H1 (cell line): ENCODE measurements at regions not wholly inside any gene's neighbourhood (a gene's known extent, or its start where the extent isn't known, plus 50 kb on each side); places are given as distances from the start of the nearest gene placed in this dataset.

Experiments
- CTCF ChIA-PET: fragments of 300-600 bp; sonication (Branson Sonifier 250); formaldehyde crosslinking; loops from one replicate; lab custom pipeline; 2021; ENCODE audit not compliant: partially characterized antibody; lab: Charles Lee
- POLR2A ChIA-PET: fragments of 300-600 bp; sonication (Branson Sonifier 250); formaldehyde crosslinking; loops from one replicate; lab custom pipeline; 2021; ENCODE audit warnings: inconsistent platforms; ENCODE audit not compliant: partially characterized antibody; lab: Charles Lee
- DNase-seq, 2 experiments: peaks; one replicate each; pipeline versions ENCODE4 v3.0.0 to v3.0.0-alpha.2; 2010 to 2022; ENCODE audit warnings: low spot score in 2 of 2, low read depth in 1 of 2, mixed read lengths in 1 of 2
- FAIRE-seq: peaks from 2 replicates; lab custom pipeline; 2011; peaks lifted over from hg19 to GRCh38; lab: Jason Lieb, UNC
- H2AFZ ChIP-seq: 2 replicates; pipeline ENCODE4 v1.8.1; 2012; ENCODE audit warnings: low read length, inconsistent platforms
- H2AK5ac ChIP-seq: 2 replicates; pipeline ENCODE4 v1.6.1; 2013; ENCODE audit warnings: low read depth, low read length
- H2BK120ac ChIP-seq: replicated peaks from 2 replicates; pipeline ENCODE3; 2013; ENCODE audit warnings: low read depth, low read length, inconsistent platforms
- H2BK12ac ChIP-seq: 2 replicates; pipeline ENCODE4 v1.6.1; 2013; ENCODE audit warnings: low read depth, low read length
- H2BK15ac ChIP-seq: 2 replicates; pipeline ENCODE4 v1.6.1; 2013; ENCODE audit warnings: low read length
- H2BK20ac ChIP-seq: 2 replicates; pipeline ENCODE4 v1.6.1; 2013; ENCODE audit warnings: low read length
- H2BK5ac ChIP-seq: 2 replicates; pipeline ENCODE4 v1.6.1; 2013; ENCODE audit warnings: low read depth, low read length
- H3K14ac ChIP-seq: 2 replicates; pipeline ENCODE4 v1.6.1; 2013; ENCODE audit warnings: inconsistent platforms; ENCODE audit not compliant: insufficient read length
- H3K18ac ChIP-seq: 2 replicates; pipeline ENCODE4 v1.6.1; 2013; ENCODE audit warnings: low read length; ENCODE audit errors: extremely low read depth
- H3K23ac ChIP-seq: 2 replicates; pipeline ENCODE4 v1.6.1; 2013; ENCODE audit warnings: inconsistent platforms; ENCODE audit not compliant: insufficient read length
- H3K23me2 ChIP-seq: 2 replicates; pipeline ENCODE4 v1.6.1; 2013; ENCODE audit warnings: low read depth, low read length
- H3K27ac ChIP-seq: 2 replicates; pipeline ENCODE4 v1.6.1; 2011; ENCODE audit warnings: low read depth, low read length, inconsistent platforms
- H3K27me3 ChIP-seq, 4 experiments: replicated peaks in 1 of 4; 1 replicate in 1 of 4; 2 replicates in 3 of 4; pipeline versions ENCODE4 v1.6.1 to v1.8.1; 2011 to 2013; ENCODE audit warnings: low read length in 3 of 4, mild to moderate bottlenecking in 3 of 4, inconsistent platforms in 2 of 4, mixed read lengths in 2 of 4, moderate library complexity in 1 of 4; ENCODE audit not compliant: control insufficient read depth in 3 of 4, insufficient read depth in 3 of 4; ENCODE audit errors: extremely low read depth in 1 of 4
- H3K36me3 ChIP-seq, 4 experiments: 2 replicates each; pipeline versions ENCODE4 v1.6.1 to v1.8.1; 2011 to 2013; ENCODE audit warnings: mild to moderate bottlenecking in 4 of 4, low read length in 3 of 4, moderate library complexity in 2 of 4, control low read depth in 1 of 4, inconsistent platforms in 1 of 4; ENCODE audit not compliant: insufficient read depth in 4 of 4, control insufficient read depth in 2 of 4
- H3K4ac ChIP-seq: replicated peaks from 2 replicates; pipeline ENCODE3; 2013; ENCODE audit warnings: low read length, low read depth, mixed read lengths, inconsistent platforms; ENCODE audit not compliant: insufficient read length
- H3K4me1 ChIP-seq, 4 experiments: replicated peaks in 1 of 4; 1 replicate in 1 of 4; 2 replicates in 3 of 4; pipeline versions ENCODE4 v1.6.1 to v1.8.1; 2011 to 2013; ENCODE audit warnings: low read length in 3 of 4, inconsistent platforms in 2 of 4, mixed read lengths in 1 of 4; ENCODE audit not compliant: insufficient read depth in 4 of 4, control insufficient read depth in 3 of 4
- H3K4me2 ChIP-seq, 2 experiments: 2 replicates each; pipeline versions ENCODE4 v1.6.1 to v1.8.1; 2011 to 2013; ENCODE audit warnings: low read depth in 2 of 2, low read length in 2 of 2, control low read depth in 1 of 2, inconsistent platforms in 1 of 2, mild to moderate bottlenecking in 1 of 2; ENCODE audit not compliant: insufficient read depth in 1 of 2
- H3K4me3 ChIP-seq, 4 experiments: fragments of 200-600, 300-600 bp in 1 of 4; sonication (generic), shearing (Covaris generic), sonication (Bioruptor Twin) in 1 of 4; 2 replicates each; pipeline versions ENCODE4 v1.5.1 to v1.8.1; 2011 to 2016; ENCODE audit warnings: low read length in 4 of 4, low read depth in 3 of 4, control low read depth in 2 of 4, inconsistent platforms in 2 of 4, mild to moderate bottlenecking in 2 of 4, mixed read lengths in 1 of 4, moderate library complexity in 1 of 4; ENCODE audit not compliant: insufficient read depth in 2 of 4; ENCODE audit errors: extremely low read depth in 1 of 4
- H3K56ac ChIP-seq: replicated peaks from 2 replicates; pipeline ENCODE3; 2013; ENCODE audit warnings: low read depth, mild to moderate bottlenecking, mixed read lengths, low read length, inconsistent platforms; ENCODE audit not compliant: insufficient read length
- H3K79me1 ChIP-seq: 2 replicates; pipeline ENCODE4 v1.6.1; 2013; ENCODE audit warnings: low read depth, low read length, control low read depth
- H3K79me2 ChIP-seq, 2 experiments: 2 replicates each; pipeline versions ENCODE4 v1.6.1 to v1.8.1; 2012 to 2013; ENCODE audit warnings: low read length in 2 of 2, mild to moderate bottlenecking in 2 of 2, inconsistent platforms in 1 of 2; ENCODE audit not compliant: insufficient read depth in 2 of 2, control insufficient read depth in 1 of 2
- H3K9ac ChIP-seq, 4 experiments: replicated peaks in 1 of 4; 1 replicate in 1 of 4; 2 replicates in 3 of 4; pipeline versions ENCODE4 v1.6.1 to v1.8.1; 2011 to 2013; ENCODE audit warnings: low read depth in 3 of 4, low read length in 3 of 4, control low read depth in 2 of 4, mild to moderate bottlenecking in 2 of 4, moderate library complexity in 2 of 4, inconsistent platforms in 1 of 4; ENCODE audit errors: extremely low read depth in 1 of 4
- H3K9me3 ChIP-seq, 2 experiments: 2 replicates each; pipeline versions ENCODE4 v1.6.1 to v1.8.1; 2012 to 2013; ENCODE audit warnings: mild to moderate bottlenecking in 2 of 2, moderate library complexity in 2 of 2, control low read depth in 1 of 2, inconsistent platforms in 1 of 2, low read depth in 1 of 2, low read length in 1 of 2, mixed read lengths in 1 of 2; ENCODE audit not compliant: insufficient read depth in 2 of 2
- H4K20me1 ChIP-seq, 2 experiments: replicated peaks in 1 of 2; 2 replicates each; pipeline versions ENCODE3 to v1.8.1; 2011 to 2013; ENCODE audit warnings: inconsistent platforms in 2 of 2, low read length in 2 of 2, mild to moderate bottlenecking in 1 of 2; ENCODE audit not compliant: insufficient read depth in 2 of 2, control insufficient read depth in 1 of 2
- H4K5ac ChIP-seq: 2 replicates; pipeline ENCODE4 v1.6.1; 2013; ENCODE audit warnings: low read length, low read depth, mixed read lengths, inconsistent platforms; ENCODE audit not compliant: insufficient read length
- H4K8ac ChIP-seq: 2 replicates; pipeline ENCODE4 v1.8.0; 2013; ENCODE audit warnings: mild to moderate bottlenecking, moderate library complexity, low read length, inconsistent platforms; ENCODE audit not compliant: insufficient read depth; ENCODE audit errors: extremely low read depth
- H4K91ac ChIP-seq: replicated peaks from 2 replicates; pipeline ENCODE3; 2013; ENCODE audit warnings: low read length, mixed read lengths, inconsistent platforms; ENCODE audit not compliant: insufficient read length
- BCL11A ChIP-seq, 2 experiments: IDR thresholded peaks; one replicate each; pipeline ENCODE4 v1.6.1; 2011; ENCODE audit warnings: low read depth in 2 of 2, low read length in 2 of 2, mild to moderate bottlenecking in 2 of 2
- CHD2 ChIP-seq: IDR thresholded peaks from 2 replicates; pipeline ENCODE4 v1.6.1; 2012; ENCODE audit warnings: low read length, improper control_type of control experiment
- MAFK ChIP-seq: IDR thresholded peaks from 2 replicates; pipeline ENCODE4 v1.6.1; 2012; ENCODE audit warnings: low read depth, mild to moderate bottlenecking, improper control_type of control experiment, low read length
- RFX5 ChIP-seq: IDR thresholded peaks from 2 replicates; pipeline ENCODE4 v1.6.1; 2011; ENCODE audit warnings: low read depth, low read length, improper control_type of control experiment, borderline replicate concordance
- TAF1 ChIP-seq: IDR thresholded peaks from 2 replicates; pipeline ENCODE4 v1.6.1; 2011; ENCODE audit warnings: mild to moderate bottlenecking, low read depth, low read length
- WGBS, 2 experiments: shearing (Covaris generic) in 1 of 2; methylation state at CpG; one replicate each; pipeline versions ENCODE4 v1.1.6 to v1.1.7; 2013 to 2015; ENCODE audit warnings: low lambda C conversion rate in 2 of 2, mixed read lengths in 2 of 2, inconsistent platforms in 1 of 2, low coverage in 1 of 2, missing lambda C conversion rate in 1 of 2; ENCODE audit not compliant: insufficient replicate concordance in 2 of 2, insufficient coverage in 1 of 2, insufficient read length in 1 of 2; ENCODE audit errors: extremely low coverage in 1 of 2, missing lambda C conversion rate in 1 of 2; 5-methylcytosine and 5-hydroxymethylcytosine counted together

GRCh38 chr2:51881673-51882072 is 849.7 kb upstream of the NRXN1 start:
- CTCF ChIA-PET, result no interaction called here

More at GRCh38 chr2:51881673-51882072, 849.7 kb upstream of the NRXN1 start:
- Histone ChIP-seq H2BK120ac (no peak overlapping the region), H3K79me1 (no peaks in the 10 kb centered on the region), H4K5ac (no peak overlapping the region), H3K56ac (no peak overlapping the region), H3K27me3 (no peaks in the 10 kb centered on the region), H4K20me1 (no peaks in the 10 kb centered on the region), H2AFZ (no peak overlapping the region), H3K9ac (no peak overlapping the region), H3K36me3 (no peaks in the 10 kb centered on the region), H3K79me2 (no peaks in the 10 kb centered on the region), H3K27ac (no peak overlapping the region), H3K4me2 (no peak overlapping the region), H2BK20ac (no peak overlapping the region), H3K18ac (no peak overlapping the region), H2BK12ac (no peak overlapping the region), H3K23ac (no peak overlapping the region), H3K4ac (no peak overlapping the region), H2BK15ac (no peak overlapping the region), H4K91ac (no peak overlapping the region)
- 91% methylated on average over 3 of the region's 3 CpGs; no CpG with 5 or more reads in 1 of the 2 experiments for WGBS, 2 experiments
- FAIRE-seq, result no peak
- no peak for DNase-seq
- POLR2A ChIA-PET, result no interaction called here
- TF ChIP-seq TAF1 (no peak), BCL11A (IDR thresholded peaks at IDR 0.05; ENCODE audit: low read depth in 2 of 2, low read length in 2 of 2) (no peak), CHD2 (no peak), RFX5 (no peak), MAFK (no peak)
- TF ChIP-seq, all 59 proteins: peak for 0
- H4K8ac ChIP-seq, result no peak overlapping the region
- H3K4me3 ChIP-seq, result no peak overlapping the region
- no peaks in the 10 kb centered on the region for H3K4me1 ChIP-seq
- no peaks in the 10 kb centered on the region for H3K23me2 ChIP-seq
- no peak overlapping the region for H2BK5ac ChIP-seq
- H3K9me3 ChIP-seq, result no peaks in the 10 kb centered on the region
- H3K14ac ChIP-seq, result no peak overlapping the region
- no peak overlapping the region for H2AK5ac ChIP-seq
